Caki2 (cell line): ENCODE measurements at regions not wholly inside any gene's neighbourhood (a gene's known extent, or its start where the extent isn't known, plus 50 kb on each side); places are given as distances from the start of the nearest gene placed in this dataset.

ENCODE experiments used
- DNase-seq: peaks from one replicate; pipeline ENCODE4 v3.0.0-alpha.2; 2015; ENCODE audit warnings: low read depth
- in situ Hi-C: cut with HindIII; loops from 2 replicates; pipeline ENCODE4 v1.10.0; 2016; ENCODE audit warnings: low sequenced_read_pairs, low pct_unique_long_range_greater_than_20kb, mixed read lengths

DNA sequence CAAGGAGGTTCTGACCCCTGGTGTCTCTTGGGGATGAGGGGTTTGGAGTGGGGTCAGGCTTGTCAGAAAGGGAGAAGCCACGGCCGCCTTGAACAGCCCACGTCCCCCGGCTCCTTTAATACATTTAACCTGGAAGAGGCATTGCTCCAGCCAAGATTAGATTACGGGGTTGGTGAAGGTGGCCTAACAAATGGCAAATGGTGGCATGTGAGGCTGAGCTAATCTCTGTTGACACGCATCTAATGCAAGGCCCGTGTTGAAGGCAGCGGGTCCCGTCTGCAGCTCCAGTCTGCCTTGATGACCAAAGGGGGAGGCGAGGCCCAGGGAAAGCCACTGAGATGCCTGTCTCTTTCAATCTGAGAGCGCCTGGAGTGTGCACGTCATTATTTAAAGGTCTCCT lies 673.7 kb upstream of the TBX3 start:
- DNase-seq: no peak
- in situ Hi-C loops: no loop called here

DNA sequence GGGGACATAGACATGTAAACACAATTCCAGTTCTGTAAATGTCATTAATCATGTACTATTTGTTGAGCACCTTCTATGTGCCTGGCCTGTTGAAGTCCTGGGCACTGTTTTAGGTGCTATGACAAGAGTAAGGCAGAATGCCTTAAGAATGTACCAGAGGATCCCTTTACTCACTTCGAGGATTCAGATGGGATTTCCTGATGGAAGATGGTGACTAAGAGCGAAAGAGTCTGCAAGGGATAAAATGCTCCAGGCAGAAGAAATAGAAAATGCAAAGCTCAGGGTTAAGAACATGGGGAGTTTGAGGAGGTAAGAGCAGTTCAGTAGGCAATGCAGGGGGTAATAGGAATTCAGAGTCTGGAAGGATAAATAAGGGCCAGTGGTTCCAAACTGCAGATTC lies 671.3 kb upstream of the TBX3 start:
- no peak for DNase-seq
- in situ Hi-C loops: no loop called here

DNA sequence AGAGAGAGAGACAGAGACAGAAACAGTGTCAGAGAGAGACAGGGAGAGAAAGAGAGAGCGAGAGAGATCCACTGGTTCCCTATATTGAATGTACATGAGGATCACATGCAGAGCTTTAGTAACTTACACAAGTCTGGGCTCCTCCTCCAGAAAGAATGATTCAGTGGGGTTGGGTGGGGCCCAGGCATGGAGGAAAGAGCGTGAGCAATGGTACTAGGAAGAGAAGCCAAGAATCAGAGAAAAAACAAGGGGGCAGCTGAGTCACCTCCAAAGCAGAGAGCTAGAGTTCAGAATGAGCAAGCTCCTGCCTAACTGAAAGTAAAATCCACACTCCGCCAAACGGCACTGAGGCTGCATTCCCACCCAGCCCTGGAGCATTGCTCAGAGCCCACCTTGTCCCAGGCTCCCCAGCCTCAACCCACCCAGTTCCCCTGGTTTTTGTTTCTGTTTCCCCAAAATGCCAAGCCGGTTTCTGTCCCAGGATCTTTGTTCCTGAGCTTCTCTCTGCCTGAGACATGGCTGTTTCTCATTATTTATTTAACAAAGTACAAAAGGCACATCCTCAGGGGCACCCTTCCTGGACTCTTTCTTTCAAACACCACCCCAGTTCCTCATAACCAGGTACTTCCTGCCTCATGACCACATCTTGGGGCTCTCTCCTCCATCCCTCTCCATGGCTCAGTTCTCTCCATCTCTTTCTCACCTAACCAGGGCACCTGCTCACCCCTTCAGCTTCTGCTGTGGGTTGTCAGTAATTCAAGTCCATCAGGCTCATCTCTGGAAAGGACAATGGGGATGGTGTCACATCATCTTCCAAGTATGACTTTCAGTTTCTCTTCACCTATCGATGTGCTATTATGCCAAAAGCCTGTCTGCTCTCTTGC lies 670.3 kb upstream of the TBX3 start:
- in situ Hi-C loops: no loop called here

DNA sequence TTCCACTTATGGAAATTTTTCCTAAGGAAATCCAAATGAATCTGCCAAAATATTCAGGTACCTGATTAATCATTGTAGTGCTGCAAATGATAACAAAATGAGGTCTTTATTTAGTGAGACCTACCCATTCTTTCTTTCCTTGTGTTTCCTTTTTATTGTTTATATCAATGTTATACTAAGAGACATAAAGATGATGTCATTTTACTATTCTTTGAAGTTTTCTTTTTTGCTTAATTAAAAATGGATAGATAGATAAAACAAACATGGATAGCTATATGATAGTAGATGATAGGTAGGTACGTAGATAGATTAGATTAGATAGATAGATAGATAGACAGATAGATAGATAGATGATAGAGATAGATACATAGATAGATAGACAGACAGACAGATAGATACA lies 669.5 kb upstream of the TBX3 start:
- in situ Hi-C loops: no loop called here
- no peak for DNase-seq

More for the DNA sequence above, 670.3 kb upstream of the TBX3 start:
- peak; percentile 81 for DNase-seq

- in situ Hi-C loops: no loop called here
- DNase-seq: no peak
Observed at GRCh38 chr12:115351514-115352077, 667.6 kb upstream of the TBX3 start.

DNA sequence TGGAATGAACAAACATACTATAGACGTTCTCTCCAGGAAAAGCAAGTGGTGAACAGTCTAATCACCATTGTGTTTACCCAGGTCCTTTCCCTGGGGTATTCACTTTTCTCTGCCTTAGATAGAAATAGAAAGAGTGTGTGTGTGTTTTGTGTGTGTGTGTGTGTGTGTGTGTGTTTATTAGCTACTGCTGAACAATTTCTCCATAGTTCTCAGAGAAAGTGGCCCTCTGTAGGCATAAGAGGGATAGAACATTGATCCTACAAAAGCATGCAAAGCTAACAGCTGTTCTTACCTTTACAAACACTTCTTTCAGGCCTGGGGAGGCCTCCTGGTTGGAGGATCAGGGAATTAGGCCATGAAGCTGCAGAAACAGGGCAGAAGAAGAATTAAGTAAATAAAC lies 665.7 kb upstream of the TBX3 start:
- DNase-seq: no peak
- in situ Hi-C loops: no loop called here

DNA sequence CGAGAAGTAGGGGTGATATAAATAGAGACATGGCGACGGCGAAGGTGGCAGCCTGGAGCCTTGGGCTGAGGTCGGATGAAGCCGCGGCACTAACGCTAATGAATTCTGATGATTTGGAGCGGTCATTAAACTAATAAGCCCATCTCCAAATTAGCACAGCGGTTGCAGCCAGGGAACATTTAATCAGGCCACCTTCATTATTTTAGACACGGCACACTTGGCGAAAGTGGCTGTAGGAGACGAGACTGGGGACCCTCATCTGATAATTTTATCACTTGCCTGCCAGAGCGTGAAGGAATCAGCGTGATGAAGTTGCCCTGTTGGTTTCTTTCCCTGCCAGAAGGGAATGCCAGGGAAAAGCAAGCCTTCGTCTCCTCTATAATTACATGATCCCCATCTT lies 664.3 kb upstream of the TBX3 start:
- no peak for DNase-seq
- in situ Hi-C loops: no loop called here

GRCh38 chr12:115343601-115344000 lies 659.6 kb upstream of the TBX3 start:
- in situ Hi-C loops: no loop called here
- DNase-seq: peak; percentile 2

GRCh38 chr12:115343008-115343407 lies 659.0 kb upstream of the TBX3 start:
- DNase-seq: no peak
- in situ Hi-C loops: no loop called here

GRCh38 chr12:115341442-115341841 lies 657.5 kb upstream of the TBX3 start:
- peak; percentile 94 for DNase-seq
- in situ Hi-C loops: no loop called here

GRCh38 chr12:115338566-115339294 lies 654.8 kb upstream of the TBX3 start:
- in situ Hi-C loops: no loop called here
- peak; percentile 3 for DNase-seq

GRCh38 chr12:115337693-115338543 lies 653.9 kb upstream of the TBX3 start:
- DNase-seq: peak; percentile 79
- in situ Hi-C loops: no loop called here

DNA sequence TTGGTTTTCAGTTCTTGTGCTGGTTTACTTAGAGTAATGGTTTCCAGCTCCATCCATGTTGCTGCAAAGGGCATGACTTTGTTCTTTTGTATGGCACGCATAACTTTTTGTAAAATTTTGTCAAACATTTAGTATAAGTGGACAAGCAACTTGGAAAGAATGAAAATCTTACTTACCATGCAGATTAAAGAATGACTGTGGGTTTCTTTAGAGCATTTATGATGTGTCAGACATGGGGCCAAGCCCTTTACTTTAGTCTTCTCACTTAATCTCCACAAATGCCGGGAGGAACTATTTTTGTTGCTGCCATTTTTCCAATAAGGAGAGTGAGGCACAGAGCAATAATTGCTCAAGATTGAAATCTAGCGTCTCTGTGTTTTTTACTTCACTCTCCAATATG lies 652.5 kb upstream of the TBX3 start:
- no peak for DNase-seq
- in situ Hi-C loops: no loop called here

DNA sequence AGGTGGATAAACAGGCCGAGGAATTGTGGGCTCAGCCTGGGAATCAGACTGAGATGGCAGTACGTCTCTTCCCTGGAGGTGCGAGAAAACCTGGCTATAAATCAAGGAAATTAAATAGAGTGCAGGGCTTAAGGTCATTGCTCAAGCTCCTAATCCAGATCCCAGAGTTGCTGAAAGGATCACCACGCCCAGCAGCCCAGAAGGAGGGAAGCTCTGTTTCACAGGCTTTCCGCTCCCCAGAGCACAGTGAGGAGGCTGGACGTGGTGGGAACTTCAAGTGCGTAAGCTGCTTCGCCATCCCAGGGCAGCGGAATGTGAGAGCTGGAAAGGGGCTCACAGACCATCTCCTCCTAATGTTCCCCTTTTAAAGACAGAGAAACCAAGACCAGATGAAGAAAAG lies 651.6 kb upstream of the TBX3 start:
- in situ Hi-C loops: no loop called here
- no peak for DNase-seq

DNA sequence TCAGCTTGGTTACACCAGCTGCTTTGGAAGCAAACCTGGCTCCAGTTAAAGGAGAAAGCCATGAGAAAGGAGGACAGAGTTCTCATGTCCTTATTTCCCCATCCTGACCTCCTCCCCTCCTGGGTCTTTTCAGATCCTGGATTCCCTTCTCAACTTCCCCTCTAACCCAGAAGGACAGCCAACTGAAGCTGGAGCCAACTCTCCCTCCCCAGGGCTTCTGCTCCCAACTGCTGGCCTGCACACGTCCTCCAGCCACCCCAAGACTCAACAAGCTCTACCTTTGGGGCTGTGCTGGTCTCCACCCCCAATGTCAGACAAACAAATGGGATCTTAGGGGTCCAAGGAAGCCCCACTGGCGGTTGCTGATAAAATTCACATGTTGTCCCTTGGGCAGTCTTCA lies 651.1 kb upstream of the TBX3 start:
- DNase-seq: no peak
- in situ Hi-C loops: no loop called here

GRCh38 chr12:115332945-115333344 lies 649.0 kb upstream of the TBX3 start:
- in situ Hi-C loops: no loop called here
- DNase-seq: no peak

DNA sequence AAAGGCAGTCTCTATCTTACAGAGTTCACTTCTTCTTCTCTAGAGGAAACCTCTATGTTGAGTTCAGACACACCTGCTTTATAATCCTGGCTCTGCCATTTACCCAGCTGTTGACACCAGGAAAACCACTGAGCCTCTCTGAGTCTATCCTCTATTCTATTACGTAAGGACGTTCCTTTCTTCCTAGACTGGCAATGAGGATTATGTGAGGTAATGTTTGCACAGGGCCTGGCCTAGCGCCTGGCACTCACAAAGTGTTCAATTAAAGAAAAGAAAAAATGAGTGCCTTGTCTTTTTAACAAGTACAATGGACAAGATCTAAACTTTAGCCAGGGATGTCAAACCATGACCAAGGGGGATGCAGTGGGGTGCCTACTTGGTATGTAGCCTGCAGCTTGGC lies 641.9 kb upstream of the TBX3 start:
- in situ Hi-C loops: no loop called here
- DNase-seq: no peak

- no peak for DNase-seq
- in situ Hi-C loops: no loop called here
Observed at GRCh38 chr12:115324949-115325593, 641.1 kb upstream of the TBX3 start.
